Upper lobe of right lung (tissue), 1 donor: ENCODE measurements at regions not wholly inside any gene's neighbourhood (a gene's known extent, or its start where the extent isn't known, plus 50 kb on each side); places are given as distances from the start of the nearest gene placed in this dataset.

Source experiments
- ATAC-seq: fragments of 200-7000 bp; cut with Tn5 transposase; one replicate; pipeline ENCODE4 v1.9.1; 2020; ENCODE audit warnings: mild to moderate bottlenecking, moderate library complexity
- DNase-seq: peaks from one replicate; pipeline ENCODE4 v3.0.0-alpha.2; 2020
- H3K27ac ChIP-seq: fragments of 200-600 bp; one replicate; pipeline ENCODE4 v1.8.0; 2022
- H3K27me3 ChIP-seq: fragments of 200-600 bp; one replicate; pipeline ENCODE4 v1.8.0; 2022; ENCODE audit warnings: mild to moderate bottlenecking
- H3K36me3 ChIP-seq: fragments of 200-600 bp; one replicate; pipeline ENCODE4 v1.8.0; 2022
- H3K4me1 ChIP-seq: fragments of 200-600 bp; one replicate; pipeline ENCODE4 v1.8.0; 2022
- H3K4me3 ChIP-seq: fragments of 200-600 bp; one replicate; pipeline ENCODE4 v1.8.0; 2022; ENCODE audit warnings: mild to moderate bottlenecking
- H3K9me3 ChIP-seq: fragments of 200-600 bp; one replicate; pipeline ENCODE4 v1.8.0; 2022
- CTCF ChIP-seq: fragments of 200-600 bp; IDR thresholded peaks from one replicate; pipeline ENCODE4 v1.8.0; 2022; ENCODE audit warnings: antibody characterized with exemption
- intact Hi-C: fragments of 100-400 bp; cut with DNase I; formaldehyde crosslinking; loops from one replicate; pipeline ENCODE4 v1.11.0; 2022
- donor health status: DM: no; HTN: yes; CAD: no; lungs with severe emphysema.

DNA sequence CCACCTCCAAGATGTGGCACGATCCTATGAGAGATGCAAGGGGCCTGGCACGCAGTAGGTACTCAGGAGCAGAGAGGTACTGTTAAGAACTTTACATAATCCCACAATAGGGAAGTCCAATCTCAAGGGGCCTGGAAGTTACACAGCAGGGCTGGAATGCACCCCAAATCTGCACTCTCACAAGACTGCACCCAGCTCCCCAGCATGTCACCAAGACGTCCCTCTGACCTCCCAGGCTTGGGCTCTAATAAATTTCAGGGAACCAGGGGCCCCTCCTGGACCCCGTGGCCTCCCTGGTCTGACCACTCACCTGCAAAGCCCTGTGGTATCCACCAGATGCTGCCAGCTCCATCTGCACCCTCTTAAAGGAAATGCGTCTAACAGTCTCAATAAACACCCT, 94.9 kb downstream of the OAT start:
- TF ChIP-seq CTCF, result no peak
- no peaks in the 10 kb centered on the region for H3K9me3 ChIP-seq
- no peaks in the 10 kb centered on the region for H3K4me1 ChIP-seq
- H3K27me3 ChIP-seq, result no peaks in the 10 kb centered on the region
- intact Hi-C loops, result no loop called here
- H3K36me3 ChIP-seq, result no peaks in the 10 kb centered on the region
- peak; percentile 32 for DNase-seq
- no peak overlapping the region for H3K4me3 ChIP-seq
- H3K27ac ChIP-seq, result no peak overlapping the region
- no peak for ATAC-seq

DNA sequence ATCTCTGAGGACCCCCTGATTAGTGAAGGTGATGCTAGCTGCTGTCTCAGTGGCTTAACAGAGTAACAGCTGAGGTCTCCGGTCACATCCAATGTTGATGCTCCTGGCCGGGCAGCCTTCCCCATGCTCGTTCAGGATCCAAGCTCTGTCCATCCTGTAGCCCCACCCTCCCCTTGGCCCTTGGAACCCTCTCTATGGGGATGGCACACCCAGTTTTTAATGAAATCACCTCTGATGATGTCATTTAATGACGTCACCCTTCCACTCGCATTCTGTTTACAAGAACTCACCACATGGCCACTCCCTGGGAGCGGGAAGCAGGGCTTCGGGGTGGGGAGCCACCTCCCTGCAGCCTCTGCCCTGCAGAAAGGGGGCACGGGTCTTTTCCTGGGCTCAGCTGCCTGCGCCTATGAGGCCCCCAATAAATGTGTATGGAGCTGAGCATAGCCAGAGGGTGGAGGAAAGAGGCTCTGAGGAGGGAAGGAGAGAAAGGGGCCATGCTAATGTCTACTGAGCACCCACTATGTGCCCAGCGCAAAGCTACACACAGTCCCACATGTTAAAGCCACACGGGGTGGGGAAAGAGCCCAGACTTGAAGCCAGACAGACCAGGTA, 95.5 kb downstream of the OAT start:
- Histone ChIP-seq H3K27ac (no peak overlapping the region), H3K4me3 (no peak overlapping the region), H3K36me3 (no peaks in the 10 kb centered on the region), H3K27me3 (no peaks in the 10 kb centered on the region), H3K4me1 (no peaks in the 10 kb centered on the region), H3K9me3 (no peaks in the 10 kb centered on the region)
- DNase-seq (peak; percentile 23), ATAC-seq (no peak)
- intact Hi-C loops, result no loop called here
- no peak for TF ChIP-seq CTCF

DNA sequence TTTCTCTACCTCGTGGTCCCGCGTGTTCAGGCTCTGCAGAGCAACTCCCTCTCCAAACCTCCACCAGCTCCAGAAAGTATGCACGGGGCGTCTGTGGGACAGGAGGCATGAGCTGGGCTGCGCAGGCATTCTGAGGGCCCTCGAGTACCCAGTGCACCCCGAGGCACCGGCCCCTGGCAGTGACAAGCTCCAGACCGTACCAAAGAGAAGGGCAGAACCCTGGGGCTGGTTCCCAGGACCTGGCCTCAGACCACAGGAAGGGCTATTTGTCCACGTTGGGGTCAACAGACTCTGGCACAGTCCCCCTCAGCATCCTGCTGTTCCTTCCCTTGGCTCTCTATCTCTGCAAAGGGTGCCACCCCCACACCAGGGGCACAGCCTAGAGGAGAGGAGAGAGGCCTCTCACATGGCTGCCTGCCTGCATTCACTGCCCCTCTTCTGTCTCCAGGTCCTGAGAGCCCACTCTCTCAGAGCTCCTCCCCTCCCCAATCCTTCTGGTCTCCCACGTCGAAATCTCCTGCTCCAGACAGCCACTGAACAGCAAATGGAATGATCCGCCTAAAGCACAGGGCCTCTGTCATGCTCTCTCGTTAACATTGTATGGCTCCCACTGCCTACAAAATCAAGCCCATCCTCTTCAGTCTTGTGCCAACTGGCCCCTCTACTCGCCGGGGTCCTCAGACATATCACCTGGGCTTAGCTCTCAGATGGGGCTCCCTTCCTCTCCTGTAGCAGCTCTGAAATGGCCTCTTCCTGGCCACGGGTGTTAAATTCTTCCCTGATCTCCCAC, 96.3 kb downstream of the OAT start:
- peak; percentile 57 for DNase-seq
- no peak for ATAC-seq
- H3K4me1 ChIP-seq, result no peaks in the 10 kb centered on the region
- H3K27me3 ChIP-seq, result no peaks in the 10 kb centered on the region
- no peak for TF ChIP-seq CTCF
- no peak overlapping the region for H3K27ac ChIP-seq
- no peaks in the 10 kb centered on the region for H3K36me3 ChIP-seq
- intact Hi-C loops, result no loop called here
- no peaks in the 10 kb centered on the region for H3K9me3 ChIP-seq
- no peak overlapping the region for H3K4me3 ChIP-seq

GRCh38 chr10:124321433-124322089, 97.2 kb downstream of the OAT start:
- no peaks in the 10 kb centered on the region for H3K9me3 ChIP-seq
- no peaks in the 10 kb centered on the region for H3K27me3 ChIP-seq
- TF ChIP-seq CTCF, result no peak
- ATAC-seq, result no peak
- H3K36me3 ChIP-seq, result no peaks in the 10 kb centered on the region
- no peak overlapping the region for H3K27ac ChIP-seq
- no peak overlapping the region for H3K4me3 ChIP-seq
- no peaks in the 10 kb centered on the region for H3K4me1 ChIP-seq
- intact Hi-C loops, result no loop called here
- DNase-seq, result peak; percentile 49

- TF ChIP-seq CTCF, result no peak
- H3K4me3 ChIP-seq, result no peak overlapping the region
- H3K27me3 ChIP-seq, result no peaks in the 10 kb centered on the region
- no peaks in the 10 kb centered on the region for H3K36me3 ChIP-seq
- peak; percentile 53 for DNase-seq
- no peaks in the 10 kb centered on the region for H3K4me1 ChIP-seq
- no peak overlapping the region for H3K27ac ChIP-seq
- intact Hi-C loops, result no loop called here
- no peak for ATAC-seq
- no peaks in the 10 kb centered on the region for H3K9me3 ChIP-seq
Measured at GRCh38 chr10:124320778-124321432, 97.8 kb downstream of the OAT start.
